H54 (cell line): ENCODE measurements at regions not wholly inside any gene's neighbourhood (a gene's known extent, or its start where the extent isn't known, plus 50 kb on each side); places are given as distances from the start of the nearest gene placed in this dataset.

ENCODE experiments used
- DNase-seq: peaks from one replicate; pipeline ENCODE4 v3.0.0; 2011; ENCODE audit warnings: low spot score, mixed read lengths; ENCODE audit not compliant: insufficient read length
- FAIRE-seq: peaks from 3 replicates; lab custom pipeline; 2011; peaks lifted over from hg19 to GRCh38; lab: Jason Lieb, UNC
- POLR2A ChIP-seq: IDR thresholded peaks from 2 replicates; pipeline ENCODE4 v1.6.1; 2011; ENCODE audit warnings: low read depth, mild to moderate bottlenecking, low read length

DNA sequence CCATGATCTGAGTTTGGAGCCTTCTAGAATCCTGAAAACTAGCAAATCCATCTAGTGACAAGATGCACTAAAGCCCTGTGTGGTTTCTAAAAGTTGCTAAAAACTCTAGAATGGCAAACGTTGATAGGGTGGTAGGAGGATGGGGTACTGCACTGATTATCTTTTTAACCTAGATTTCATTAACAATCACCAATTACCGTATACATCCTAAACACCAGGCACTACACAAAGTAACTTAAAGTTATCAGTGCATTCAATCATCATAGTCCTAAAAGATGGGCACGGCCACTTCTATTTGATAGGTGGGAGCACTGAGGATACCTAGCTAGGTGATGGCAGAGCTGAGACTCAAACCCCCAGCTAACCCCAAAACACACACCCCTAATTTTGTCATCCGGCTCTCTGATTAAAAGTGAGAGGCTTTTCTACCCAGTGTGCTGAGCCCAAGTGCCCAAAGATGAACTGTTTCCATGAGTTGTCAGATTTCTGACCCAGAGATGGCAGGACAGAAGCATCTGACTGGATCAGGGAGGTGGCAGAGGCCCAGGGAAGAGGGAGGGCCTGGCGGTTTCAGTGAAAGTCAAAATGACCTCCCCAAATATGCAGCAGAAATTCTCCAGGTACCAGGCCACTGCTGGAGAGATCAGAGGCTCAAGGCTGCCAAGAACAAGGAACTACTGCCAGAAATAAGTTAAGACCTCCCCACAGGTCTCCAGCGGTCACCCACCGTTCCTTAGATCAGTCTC lies 396.8 kb downstream of the SOX9 start:
- no peak for FAIRE-seq
- TF ChIP-seq POLR2A, result no peak
- DNase-seq, result no peak

DNA sequence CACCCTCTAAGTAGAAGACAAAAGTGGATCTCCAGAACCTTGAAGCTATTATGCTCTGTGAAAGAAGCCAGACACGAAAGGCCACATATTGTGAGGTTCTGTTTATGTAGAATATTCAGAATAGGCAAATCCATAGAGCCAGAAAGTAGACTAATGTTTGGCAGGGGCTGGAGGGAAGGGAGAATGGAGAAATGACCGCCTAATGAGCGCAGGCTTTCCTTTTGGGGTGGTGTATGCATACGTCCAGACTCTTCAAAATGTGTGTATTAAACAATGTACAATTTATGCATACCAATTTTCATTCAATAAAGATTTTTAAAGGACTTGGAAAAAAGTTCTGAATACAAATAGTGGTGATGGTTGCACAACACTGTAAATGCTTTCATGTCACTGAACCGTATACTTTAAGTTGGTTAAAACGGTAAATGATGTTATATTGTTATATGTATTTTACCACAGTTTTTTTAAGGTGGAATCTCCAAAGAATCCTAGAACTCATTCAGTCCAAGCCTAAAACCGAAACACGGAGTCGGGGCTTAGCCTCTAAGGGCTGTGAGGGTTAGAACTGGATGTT lies 397.4 kb downstream of the SOX9 start:
- TF ChIP-seq POLR2A, result no peak
- FAIRE-seq (no peak), DNase-seq (no peak)

- no peak for TF ChIP-seq POLR2A
- FAIRE-seq (no peak), DNase-seq (no peak)
Measured at GRCh38 chr17:72518753-72519597, 398.2 kb downstream of the SOX9 start.

DNA sequence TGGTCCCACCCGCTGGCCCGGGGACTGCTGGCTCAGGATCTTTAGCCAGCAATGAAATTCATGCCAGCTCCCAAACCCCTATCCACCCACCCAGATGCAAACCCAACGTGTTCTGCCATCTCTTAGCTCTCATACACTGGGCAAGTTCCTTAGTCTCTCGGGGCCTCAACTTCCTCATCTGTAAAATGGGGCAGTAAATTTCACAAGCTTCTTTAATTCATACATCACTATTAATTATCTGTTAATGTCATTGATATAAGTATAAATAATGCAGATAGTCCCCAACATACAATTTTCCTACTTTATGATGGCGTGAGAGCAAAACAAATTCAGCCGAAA lies 398.7 kb downstream of the SOX9 start:
- TF ChIP-seq POLR2A, result no peak
- FAIRE-seq (no peak), DNase-seq (no peak)

GRCh38 chr17:72520665-72521303 lies 400.0 kb downstream of the SOX9 start:
- FAIRE-seq (no peak), DNase-seq (no peak)
- no peak for TF ChIP-seq POLR2A

DNA sequence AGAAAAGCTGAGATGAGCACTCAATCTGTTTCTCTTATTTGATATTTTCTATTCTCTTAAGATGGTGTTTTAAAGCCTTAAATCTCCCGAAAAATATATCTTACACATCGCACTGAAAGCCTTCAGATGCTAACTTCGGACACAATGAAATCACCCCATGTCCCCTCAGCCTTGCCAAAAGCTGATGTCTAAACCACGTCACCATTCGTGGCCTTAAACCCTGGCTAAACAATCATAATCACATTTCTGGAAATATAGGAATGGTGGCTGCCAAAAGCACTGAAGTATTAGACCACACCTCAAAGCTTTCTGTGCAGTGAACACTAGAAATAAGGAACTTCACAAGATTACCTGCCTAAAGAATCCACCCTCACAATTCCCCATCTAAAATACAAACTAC lies 402.7 kb downstream of the SOX9 start:
- FAIRE-seq (no peak), DNase-seq (no peak)
- no peak for TF ChIP-seq POLR2A

GRCh38 chr17:72525225-72526015 lies 404.6 kb downstream of the SOX9 start:
- TF ChIP-seq POLR2A, result no peak
- no peak for FAIRE-seq
- DNase-seq, result no peak

GRCh38 chr17:72526769-72527168 lies 405.9 kb downstream of the SOX9 start:
- TF ChIP-seq POLR2A, result no peak
- FAIRE-seq (no peak), DNase-seq (no peak)

DNA sequence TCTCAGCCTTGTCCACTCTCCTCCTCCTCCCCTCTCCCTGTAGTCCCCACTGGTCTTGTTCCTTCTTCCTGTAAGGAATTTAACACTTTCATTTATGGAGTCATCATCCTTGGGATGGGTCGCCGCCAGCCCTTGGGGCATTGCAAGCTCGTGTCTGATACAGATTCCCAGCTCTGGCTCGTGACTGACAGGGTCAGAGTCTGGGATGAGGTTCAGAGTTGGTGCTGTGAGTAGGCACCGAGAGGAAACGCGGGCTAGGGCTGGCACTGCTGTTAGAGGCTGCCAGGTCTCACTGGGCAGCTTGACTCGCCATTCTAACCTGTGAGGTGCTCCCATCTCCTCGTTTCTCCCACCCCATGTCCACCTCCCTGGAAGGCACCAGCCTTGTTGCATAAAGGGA lies 407.0 kb downstream of the SOX9 start:
- FAIRE-seq (no peak), DNase-seq (no peak)
- TF ChIP-seq POLR2A, result no peak

GRCh38 chr17:72528683-72529082 lies 407.9 kb downstream of the SOX9 start:
- DNase-seq (no peak), FAIRE-seq (no peak)
- TF ChIP-seq POLR2A, result no peak

DNA sequence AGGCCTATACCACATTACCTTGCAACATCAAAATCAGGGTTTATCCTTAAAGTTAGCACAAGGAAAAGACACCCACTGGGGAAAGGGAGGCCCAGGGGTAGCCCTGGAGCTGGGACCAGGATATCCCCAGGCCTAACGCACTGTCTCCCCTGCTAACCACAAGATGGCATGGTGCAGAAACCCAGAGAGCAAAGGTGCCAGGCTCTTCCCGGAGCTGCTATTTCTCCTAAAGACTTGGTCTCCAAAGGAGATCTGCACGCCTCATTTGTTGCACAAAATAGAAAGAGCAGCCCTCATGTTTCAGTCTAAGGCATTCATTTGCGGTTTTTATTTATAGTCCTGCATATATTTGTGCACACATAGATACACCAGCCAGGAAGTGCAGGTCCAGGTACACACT lies 408.6 kb downstream of the SOX9 start:
- DNase-seq (no peak), FAIRE-seq (no peak)
- TF ChIP-seq POLR2A, result no peak

GRCh38 chr17:72530454-72530853 lies 409.6 kb downstream of the SOX9 start:
- FAIRE-seq, result no peak

DNA sequence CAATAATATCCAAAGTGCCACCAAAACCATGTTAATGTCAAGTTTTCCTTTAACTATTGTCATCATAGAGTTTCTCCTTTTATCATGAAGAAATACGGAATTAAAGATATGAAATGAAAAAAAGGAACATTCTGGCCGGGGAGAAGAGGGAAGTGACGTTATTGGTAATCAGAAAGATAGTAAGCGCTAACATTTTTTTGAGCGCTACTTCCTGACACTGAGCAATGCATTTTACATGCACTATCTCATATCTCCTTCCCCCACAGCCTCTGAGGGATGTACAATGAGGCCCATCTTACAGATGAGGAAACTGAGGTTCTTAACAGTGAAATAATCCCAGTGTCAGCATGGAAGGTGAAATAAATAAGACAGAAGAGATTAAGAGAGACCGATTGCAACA lies 410.9 kb downstream of the SOX9 start:
- FAIRE-seq (no peak), DNase-seq (no peak)

More at GRCh38 chr17:72530454-72530853, 409.6 kb downstream of the SOX9 start:
- TF ChIP-seq POLR2A, result no peak
- DNase-seq, result no peak

More for the DNA sequence above, 410.9 kb downstream of the SOX9 start:
- TF ChIP-seq POLR2A, result no peak
